ENCODE measurements at regions not wholly inside any gene's neighbourhood (a gene's known extent, or its start where the extent isn't known, plus 50 kb on each side); places are given as distances from the start of the nearest gene placed in this dataset.
"Not testable (repeated sequence)": the region's sequence is repeated elsewhere in the genome, so short reads cannot be mapped to it uniquely, and the experiment has no call there.

DNA sequence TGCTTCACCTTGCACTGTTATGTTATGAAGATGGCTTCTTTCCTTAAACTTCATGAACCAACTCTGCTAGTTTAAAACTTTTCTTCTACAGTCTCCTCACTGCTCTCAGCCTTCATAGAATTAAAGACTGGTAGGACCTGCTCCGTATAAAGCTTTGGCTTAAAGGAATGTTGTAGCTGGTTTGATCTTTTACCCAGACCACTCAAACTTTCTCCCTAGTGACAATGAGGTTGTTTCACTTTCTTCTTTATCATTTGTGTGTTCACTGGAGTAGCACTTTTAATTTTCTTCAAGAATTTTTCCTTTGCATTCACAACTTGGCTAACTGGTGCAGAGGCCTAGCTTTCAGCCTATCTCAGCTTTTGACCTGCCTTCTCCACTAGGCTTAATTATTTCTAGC, 316.4 kb upstream of the RNF32 start:
- intact Hi-C loops (cut with micrococcal nuclease) = no loop called here

DNA sequence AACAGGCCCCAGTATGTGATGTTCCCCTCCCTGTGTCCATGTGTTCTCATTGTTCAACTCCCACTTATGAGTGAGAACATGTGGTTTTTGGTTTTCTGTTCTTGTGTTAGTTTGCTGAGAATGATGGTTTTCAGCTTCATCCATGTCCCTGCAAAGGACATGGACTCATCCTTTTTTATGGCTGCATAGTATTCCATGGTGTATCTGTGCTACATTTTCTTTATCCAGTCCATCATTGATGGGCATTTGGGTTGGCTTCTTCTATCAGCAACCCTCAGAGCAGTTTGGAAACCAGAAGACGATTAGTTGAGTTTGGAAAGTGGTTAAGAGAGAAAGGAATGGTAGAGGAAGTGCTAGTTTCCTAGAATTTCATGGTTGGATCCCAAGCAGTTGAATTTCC, 319.1 kb upstream of the RNF32 start:
- intact Hi-C loops (cut with micrococcal nuclease) = not testable (repeated sequence)

DNA sequence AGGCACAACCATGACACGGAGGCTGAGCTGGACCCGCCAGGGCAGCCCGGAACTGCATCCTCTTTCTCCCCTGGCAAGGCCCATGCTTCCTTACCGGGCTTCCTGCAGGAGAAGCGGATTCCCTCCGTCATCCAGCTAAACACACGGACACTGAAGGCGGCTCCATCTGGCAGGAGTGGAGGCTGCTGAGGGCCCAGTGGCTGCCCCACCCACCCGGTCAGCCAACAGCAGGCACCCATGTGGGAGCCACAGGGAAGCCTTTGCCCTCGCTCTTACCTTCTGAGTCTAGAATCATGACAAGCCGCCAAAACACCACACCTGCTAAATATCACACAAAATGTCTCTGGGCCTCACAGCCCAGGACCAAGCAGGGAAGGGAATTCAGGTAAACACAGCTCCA, 321.6 kb upstream of the RNF32 start:
- intact Hi-C loops (cut with micrococcal nuclease) = no loop called here

GRCh38 chr7:156318426-156318825, 322.1 kb upstream of the RNF32 start:
- intact Hi-C loops (cut with micrococcal nuclease) = no loop called here

- intact Hi-C loops (cut with micrococcal nuclease) = no loop called here
These were observed 331.5 kb upstream of the RNF32 start for GRCh38 chr7:156309016-156309620.

GRCh38 chr7:156307193-156307592, 333.4 kb upstream of the RNF32 start:
- intact Hi-C loops (cut with micrococcal nuclease) = no loop called here

DNA sequence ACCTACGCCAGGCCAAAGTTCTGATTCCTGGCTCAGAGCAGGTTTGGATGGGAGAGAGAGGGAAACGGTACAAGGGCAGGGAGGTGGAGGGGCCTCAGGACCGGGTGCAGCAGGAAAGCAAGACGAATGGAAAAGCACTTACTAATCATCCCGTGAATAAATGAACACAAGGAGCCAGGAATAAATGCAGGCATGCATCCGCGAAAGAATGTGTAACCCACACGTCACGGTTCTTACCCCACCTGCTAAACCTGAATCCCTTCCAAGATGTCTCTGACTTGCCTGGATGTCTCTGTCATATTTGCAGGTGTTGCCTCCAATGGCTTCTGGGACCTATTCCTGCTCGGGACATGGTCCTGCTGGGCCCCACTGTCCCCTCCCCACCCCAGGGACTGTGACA, 335.2 kb upstream of the RNF32 start:
- intact Hi-C loops (cut with micrococcal nuclease) = no loop called here

DNA sequence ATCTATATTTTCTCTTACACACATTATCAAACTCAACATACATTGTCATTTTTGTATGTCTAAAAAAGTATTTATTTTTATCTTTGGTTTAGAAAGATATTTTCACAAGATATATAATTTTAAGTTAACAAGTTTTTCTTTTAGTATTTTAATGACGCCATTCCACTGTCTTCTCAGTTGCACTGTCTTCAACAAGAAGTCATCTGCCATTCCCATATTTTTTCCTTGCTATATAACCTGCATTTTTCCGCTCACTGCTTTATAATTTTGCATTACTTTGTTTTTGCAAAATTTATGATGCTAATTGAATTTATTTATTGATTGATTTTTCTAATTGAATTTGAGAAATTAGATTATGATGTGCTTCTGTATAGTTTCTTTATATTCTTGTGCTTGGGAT, 357.8 kb upstream of the RNF32 start:
- intact Hi-C loops (cut with micrococcal nuclease) = loop anchor here (10.0 kb wide), 1 partner anchor 1698 kb away; no protein-coding TSS in a partner anchor

GRCh38 chr7:156279635-156280034, 360.9 kb upstream of the RNF32 start:
- intact Hi-C loops (cut with micrococcal nuclease) = loop anchor here (10.0 kb wide), 1 partner anchor 1695 kb away; no protein-coding TSS in a partner anchor

DNA sequence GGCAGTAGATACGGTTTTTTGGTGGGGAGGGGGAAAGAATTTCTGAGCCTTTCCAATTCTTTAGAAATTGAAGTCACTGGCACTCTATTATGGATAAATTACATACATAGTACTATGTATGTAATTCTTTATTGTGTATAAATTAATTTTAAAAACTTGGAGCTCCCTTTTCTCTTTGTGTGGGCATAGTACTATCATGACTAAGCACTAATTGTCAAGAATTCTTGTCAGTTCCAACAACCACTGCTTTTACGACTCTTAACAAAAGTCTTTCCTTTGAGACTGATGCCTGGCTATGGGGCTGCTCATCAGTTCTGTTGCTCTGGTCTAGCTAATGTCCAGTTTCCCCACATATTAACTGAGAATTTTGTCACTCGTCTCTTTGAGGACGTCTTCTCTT, 365.3 kb upstream of the RNF32 start:
- intact Hi-C loops (cut with micrococcal nuclease) = no loop called here

DNA sequence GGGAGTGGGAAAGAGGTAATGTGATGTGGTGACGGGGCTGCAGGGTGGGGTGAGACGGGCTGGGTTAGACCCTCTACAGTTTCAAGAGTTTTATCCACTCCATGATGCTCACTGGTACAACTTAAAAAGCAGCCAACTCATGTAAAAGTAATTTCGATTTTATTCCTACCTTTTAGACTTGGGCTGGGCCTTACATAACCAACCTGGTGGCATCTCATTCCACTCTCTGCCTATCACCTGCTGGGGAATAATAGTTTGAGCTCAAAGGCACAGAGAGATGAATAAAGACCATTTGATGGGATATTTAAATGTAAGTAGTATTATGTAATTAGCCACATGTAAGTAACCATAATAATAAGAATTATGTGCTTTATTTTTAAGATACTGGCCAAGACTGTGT, 366.0 kb upstream of the RNF32 start:
- intact Hi-C loops (cut with micrococcal nuclease) = no loop called here

DNA sequence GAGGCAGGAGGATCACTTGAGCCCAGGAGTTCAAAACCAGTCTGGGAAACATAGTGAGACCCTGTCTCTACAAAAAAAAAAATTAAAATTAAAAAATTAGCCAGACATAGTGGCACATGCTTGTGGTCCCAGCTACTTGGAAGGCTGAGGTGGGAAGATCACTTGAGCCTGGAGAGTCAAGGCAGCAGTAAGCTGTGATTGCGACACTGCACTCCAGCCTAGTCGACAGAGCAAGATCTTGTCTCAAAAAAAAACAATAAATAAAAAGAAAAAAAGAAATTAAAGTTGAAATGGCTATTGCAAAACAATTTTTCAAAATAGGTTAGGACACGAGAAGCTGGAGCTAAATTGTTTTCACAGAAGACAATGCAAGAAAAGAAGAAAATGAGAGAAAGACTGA, 379.0 kb upstream of the RNF32 start:
- intact Hi-C loops (cut with micrococcal nuclease) = loop anchor here (5.0 kb wide), 1 partner anchor 256 kb away; no protein-coding TSS in a partner anchor

GRCh38 chr7:156257904-156258303, 382.7 kb upstream of the RNF32 start:
- intact Hi-C loops (cut with micrococcal nuclease) = no loop called here

DNA sequence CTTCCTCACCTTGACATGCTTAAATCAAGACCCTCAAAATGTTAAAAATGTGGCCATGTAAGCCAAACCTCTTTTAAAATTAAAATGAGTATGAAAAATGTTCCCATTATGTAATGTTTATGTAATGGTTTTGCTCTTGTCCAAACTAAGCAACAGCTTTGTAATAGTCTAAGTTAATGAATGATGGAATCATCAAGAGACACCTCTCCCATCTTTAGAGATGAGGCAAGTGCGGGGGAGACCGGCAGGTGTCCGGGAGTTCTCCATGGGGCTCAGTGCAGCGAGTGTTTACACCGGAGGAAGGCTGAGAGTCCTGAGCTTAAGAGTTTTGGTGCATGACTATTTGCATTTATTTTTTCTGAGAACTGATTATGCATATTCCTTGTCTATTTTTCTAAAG, 384.9 kb upstream of the RNF32 start:
- intact Hi-C loops (cut with micrococcal nuclease) = no loop called here

DNA sequence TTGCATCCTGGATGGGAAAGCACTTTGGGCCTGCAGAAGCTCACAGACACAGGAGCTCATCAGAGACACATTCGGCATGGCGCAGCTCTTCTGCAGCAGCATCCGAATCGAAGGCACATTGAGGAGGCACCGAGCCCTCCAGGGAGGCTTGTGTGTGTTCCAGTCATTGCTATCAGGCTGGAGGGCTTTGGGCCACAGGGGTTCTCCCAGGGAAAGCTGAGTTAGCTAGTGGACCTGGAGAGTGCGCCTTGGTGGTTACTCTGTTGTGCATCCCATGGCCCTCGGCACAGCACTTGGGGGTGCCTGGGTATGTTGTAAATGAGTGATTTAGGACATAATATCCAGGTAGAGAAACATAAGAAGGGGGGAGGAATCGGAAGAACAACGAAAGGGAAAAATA, 388.7 kb upstream of the RNF32 start:
- intact Hi-C loops (cut with micrococcal nuclease) = no loop called here

DNA sequence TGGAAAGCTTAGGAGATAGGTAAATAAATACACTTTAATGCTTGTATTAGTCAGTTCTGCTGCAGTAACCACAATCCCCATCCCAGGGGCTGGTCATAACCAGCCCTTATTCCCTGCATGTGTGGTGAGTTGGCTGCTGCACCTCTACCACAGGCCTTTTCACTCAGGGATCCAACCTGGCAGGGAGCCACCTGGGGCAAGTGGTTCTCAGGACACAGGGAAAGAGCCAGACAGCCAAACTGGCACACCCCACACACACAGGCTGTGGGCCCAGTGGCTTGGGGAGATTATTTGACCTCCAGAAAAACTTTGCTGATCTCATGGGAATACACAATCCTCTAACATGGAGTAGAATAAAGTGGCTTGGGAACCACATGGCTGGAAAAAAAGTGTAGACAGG, 400.0 kb upstream of the RNF32 start:
- intact Hi-C loops (cut with micrococcal nuclease) = no loop called here

- intact Hi-C loops (cut with micrococcal nuclease) = no loop called here
These were observed 402.0 kb upstream of the RNF32 start for GRCh38 chr7:156238366-156239133.

- intact Hi-C loops (cut with micrococcal nuclease) = no loop called here
These were observed 403.0 kb upstream of the RNF32 start for GRCh38 chr7:156237614-156238013.

- intact Hi-C loops (cut with micrococcal nuclease) = no loop called here
These were observed 403.5 kb upstream of the RNF32 start for GRCh38 chr7:156236936-156237599.

DNA sequence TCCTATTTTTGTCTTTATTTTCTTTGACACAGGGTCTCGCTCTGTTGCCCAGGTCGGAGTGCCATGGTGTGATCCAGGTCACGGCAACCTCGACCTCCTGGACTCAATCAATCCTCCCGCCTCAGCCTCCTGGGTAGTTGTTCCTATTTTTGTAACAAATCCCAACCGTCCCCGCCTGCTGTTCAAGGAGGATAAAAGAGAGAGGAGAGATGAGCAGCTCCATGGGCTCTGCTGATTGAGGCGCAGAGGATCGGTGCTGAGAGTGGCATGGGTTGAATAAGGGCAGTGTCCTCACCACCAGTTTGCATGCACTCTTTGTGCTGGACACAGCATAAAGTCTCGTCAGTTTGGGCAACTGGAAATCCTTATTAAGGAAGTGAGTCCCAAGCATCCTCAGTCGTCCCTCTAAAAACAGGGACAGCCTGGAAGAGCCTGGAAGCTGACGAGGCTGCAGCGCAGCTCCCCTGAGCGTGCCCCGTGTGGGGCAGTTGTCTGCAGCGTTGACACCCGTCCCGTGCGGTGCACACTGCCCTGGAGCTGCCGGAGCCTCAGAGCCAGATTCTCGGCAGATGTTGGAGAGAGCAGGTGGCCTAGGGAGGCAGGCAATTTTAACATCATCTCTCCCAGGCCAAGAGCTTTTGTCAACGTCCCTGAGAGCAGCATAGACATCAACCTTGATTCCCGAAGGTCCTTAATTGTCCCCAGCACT, 404.2 kb upstream of the RNF32 start:
- intact Hi-C loops (cut with micrococcal nuclease) = no loop called here

GRCh38 chr7:156234666-156235494, 405.7 kb upstream of the RNF32 start:
- intact Hi-C loops (cut with micrococcal nuclease) = no loop called here
